Central memory CD8-positive, alpha-beta T cell (primary cell): ENCODE measurements at regions not wholly inside any gene's neighbourhood (a gene's known extent, or its start where the extent isn't known, plus 50 kb on each side); places are given as distances from the start of the nearest gene placed in this dataset.

ENCODE experiments used
- ATAC-seq: fragments of 150-1000 bp; cut with Tn5 transposase; replicated peaks from 2 replicates; pipeline ENCODE4 v1.10.0; 2022; ENCODE audit warnings: mild to moderate bottlenecking, moderate FRiP score, moderate number of reproducible peaks; ENCODE audit not compliant: poor library complexity, severe bottlenecking; ENCODE audit errors: extremely low read depth
- DNase-seq, 2 donors: peaks; one replicate each; pipeline ENCODE4 v3.0.0; 2021; ENCODE audit warnings: low spot score in 2 of 2
- H3K27ac Mint-ChIP-seq: one replicate; pipeline ENCODE4 v1.8.0; 2022; ENCODE audit warnings: low read depth, mild to moderate bottlenecking, moderate library complexity, mixed read lengths
- H3K27me3 Mint-ChIP-seq: one replicate; pipeline ENCODE4 v1.8.0; 2022; ENCODE audit warnings: mixed read lengths
- H3K36me3 Mint-ChIP-seq: one replicate; pipeline ENCODE4 v1.8.0; 2022; ENCODE audit warnings: mild to moderate bottlenecking, moderate library complexity, mixed read lengths; ENCODE audit not compliant: insufficient read depth
- H3K4me1 Mint-ChIP-seq: one replicate; pipeline ENCODE4 v1.8.0; 2022; ENCODE audit warnings: mixed read lengths
- H3K4me3 Mint-ChIP-seq: one replicate; pipeline ENCODE4 v1.8.0; 2022; ENCODE audit warnings: mild to moderate bottlenecking, moderate library complexity, mixed read lengths
- H3K9me3 Mint-ChIP-seq: one replicate; pipeline ENCODE4 v1.8.0; 2022; ENCODE audit warnings: mixed read lengths

DNA sequence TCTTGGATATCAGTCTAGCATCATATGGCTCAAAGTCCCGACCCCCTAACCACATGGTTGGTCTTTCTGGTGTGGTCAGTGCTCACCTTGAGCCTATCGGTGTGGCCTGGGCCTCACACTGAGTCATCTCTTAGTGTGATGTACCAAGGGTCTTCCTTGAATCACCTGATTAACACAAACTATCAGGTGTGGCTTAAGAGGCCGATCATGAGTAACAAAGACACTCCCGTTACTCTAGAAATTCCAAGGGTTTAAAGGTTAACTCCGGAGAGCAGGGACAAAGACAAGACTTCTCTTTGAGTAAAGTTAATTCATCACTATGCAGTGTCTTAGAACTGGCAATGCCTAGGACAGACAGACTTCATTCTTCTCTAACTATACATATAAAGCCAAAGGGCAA, 52.3 kb upstream of the ARMC3 start:
- Mint-ChIP-seq H3K27me3 (peaks cover 52% of the 10 kb centered on the region), H3K36me3 (no peaks in the 10 kb centered on the region), H3K4me1 (no peaks in the 10 kb centered on the region), H3K4me3 (no peak overlapping the region), H3K27ac (no peak overlapping the region), H3K9me3 (no peaks in the 10 kb centered on the region)
- DNase-seq (no peak), ATAC-seq (no peak)

DNA sequence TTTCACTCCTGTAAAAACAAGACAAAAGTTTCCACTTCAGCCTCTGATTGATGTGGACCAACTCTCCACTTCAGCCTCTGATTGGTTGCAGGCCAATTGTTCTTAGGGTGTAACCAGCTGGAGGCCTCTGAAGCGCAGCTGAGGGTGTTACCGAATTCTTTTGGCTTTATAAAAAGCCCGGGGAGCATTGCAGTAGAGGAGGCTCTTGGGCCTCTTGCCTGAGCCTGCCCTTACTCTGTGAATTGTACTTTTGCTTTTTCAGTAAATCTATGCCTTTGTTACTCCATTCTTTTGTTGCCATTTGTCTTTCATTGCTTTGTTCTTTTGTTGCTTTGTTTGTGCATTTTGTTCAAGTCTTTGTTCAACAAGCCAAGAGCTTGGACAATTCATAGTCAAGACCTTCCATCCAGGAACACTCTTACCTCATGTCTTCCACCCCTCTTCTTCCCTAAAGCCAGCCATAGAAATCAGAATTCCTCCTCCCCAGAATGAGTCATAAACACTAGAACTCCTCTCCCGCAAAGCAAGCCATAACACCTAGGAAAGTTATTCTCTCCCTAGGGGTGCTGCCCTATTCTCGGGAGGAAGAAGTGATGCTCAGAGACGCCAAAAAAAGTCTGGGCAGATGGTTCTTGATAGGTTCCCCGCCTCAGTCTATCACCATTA, 53.5 kb upstream of the ARMC3 start:
- Mint-ChIP-seq H3K27me3 (peaks cover 39% of the 10 kb centered on the region), H3K4me3 (no peak overlapping the region), H3K4me1 (no peaks in the 10 kb centered on the region), H3K36me3 (no peaks in the 10 kb centered on the region), H3K27ac (no peak overlapping the region), H3K9me3 (no peaks in the 10 kb centered on the region)
- ATAC-seq (no peak), DNase-seq (no peak)

DNA sequence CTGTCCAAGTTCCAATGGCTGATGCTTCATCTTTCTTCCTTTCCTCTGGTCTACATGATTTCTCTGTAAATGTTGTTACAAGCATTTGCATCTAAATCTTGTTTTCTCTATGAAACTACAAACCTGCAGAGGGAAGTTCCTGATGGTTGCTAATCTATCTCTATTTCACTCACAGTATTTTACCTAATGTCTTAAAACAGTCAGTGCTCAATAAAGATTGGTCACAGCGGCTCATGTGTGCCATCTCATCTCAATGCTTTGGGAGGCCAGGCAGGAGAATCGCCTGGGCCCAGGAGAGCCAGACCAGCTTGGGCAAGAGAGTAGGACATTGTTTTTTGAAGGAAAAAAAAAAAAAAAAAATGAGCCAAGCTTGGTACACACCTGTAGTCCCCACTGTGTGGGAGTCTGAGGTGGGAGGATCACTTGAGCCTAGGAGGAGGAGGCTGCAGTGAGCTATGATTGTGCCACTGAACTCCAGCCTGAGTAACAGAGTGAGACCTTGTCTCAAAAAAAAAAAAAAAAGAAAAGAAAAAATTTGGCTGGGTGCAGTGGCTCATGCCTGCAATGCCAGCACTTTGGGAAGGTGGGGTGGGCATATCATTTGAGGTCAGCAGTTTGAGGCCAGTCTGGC, 71.3 kb upstream of the ARMC3 start:
- Mint-ChIP-seq H3K36me3 (peaks cover 2% of the 10 kb centered on the region), H3K27ac (no peak overlapping the region), H3K9me3 (no peaks in the 10 kb centered on the region), H3K4me1 (no peaks in the 10 kb centered on the region), H3K4me3 (no peak overlapping the region), H3K27me3 (no peaks in the 10 kb centered on the region)
- ATAC-seq (no peak), DNase-seq (no peak)

DNA sequence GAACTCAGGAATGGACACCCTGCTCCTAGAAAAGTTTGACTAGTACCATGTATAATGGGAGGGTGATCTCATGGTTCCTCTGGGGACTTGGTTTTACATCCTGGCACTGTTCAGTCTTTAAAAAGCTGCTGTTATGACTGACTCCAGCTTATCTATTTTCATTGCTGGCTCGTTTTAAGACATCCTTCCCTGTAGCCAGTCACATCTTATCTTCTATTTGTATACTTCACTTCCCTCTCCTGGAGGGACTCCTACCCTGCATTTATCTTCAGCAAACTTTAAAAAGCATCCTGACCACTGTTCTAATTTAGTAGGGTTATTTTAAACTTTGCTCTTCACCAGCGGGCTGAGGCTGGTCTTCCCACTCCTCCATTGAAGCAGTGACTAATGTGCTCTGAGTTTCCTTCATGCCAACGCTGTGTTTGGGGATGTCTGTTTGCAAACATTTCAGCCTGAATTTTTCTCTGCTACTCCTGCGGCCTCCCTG, 72.9 kb upstream of the ARMC3 start:
- Mint-ChIP-seq H3K36me3 (peaks cover 2% of the 10 kb centered on the region), H3K27ac (no peak overlapping the region), H3K27me3 (no peaks in the 10 kb centered on the region), H3K9me3 (no peaks in the 10 kb centered on the region), H3K4me1 (no peaks in the 10 kb centered on the region), H3K4me3 (no peak overlapping the region)
- no peak for DNase-seq
- ATAC-seq = no peak

DNA sequence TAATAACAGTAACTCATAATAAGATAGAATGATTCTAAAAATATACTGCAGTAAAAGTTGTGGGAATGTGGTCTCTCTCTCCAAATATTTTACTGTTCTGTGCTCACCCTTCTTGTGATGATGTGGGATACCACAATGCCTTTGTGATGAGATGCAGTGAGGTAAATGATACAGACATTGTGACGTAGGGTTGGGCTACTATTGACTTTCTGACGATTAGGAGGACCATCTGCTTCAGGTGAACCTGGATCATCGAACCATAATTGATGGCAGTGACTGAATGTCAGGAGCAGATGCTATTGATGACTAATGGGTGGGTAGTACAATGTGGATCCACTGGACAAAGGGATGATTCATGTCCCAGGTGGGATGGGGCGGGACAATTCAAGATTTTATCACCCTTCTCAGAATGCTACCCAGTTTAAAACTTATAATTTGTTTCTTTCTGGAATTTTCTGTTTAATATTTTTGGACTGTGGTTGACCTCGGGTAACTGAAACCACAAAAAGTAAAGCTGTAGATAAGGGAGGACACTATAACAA, 73.9 kb upstream of the ARMC3 start:
- peaks cover 1% of the 10 kb centered on the region for H3K4me1 Mint-ChIP-seq
- no peak for ATAC-seq
- H3K4me3 Mint-ChIP-seq = no peak overlapping the region
- no peak overlapping the region for H3K27ac Mint-ChIP-seq
- H3K36me3 Mint-ChIP-seq = peaks cover 2% of the 10 kb centered on the region
- peaks cover 6% of the 10 kb centered on the region for H3K27me3 Mint-ChIP-seq
- no peak for DNase-seq
- no peaks in the 10 kb centered on the region for H3K9me3 Mint-ChIP-seq

DNA sequence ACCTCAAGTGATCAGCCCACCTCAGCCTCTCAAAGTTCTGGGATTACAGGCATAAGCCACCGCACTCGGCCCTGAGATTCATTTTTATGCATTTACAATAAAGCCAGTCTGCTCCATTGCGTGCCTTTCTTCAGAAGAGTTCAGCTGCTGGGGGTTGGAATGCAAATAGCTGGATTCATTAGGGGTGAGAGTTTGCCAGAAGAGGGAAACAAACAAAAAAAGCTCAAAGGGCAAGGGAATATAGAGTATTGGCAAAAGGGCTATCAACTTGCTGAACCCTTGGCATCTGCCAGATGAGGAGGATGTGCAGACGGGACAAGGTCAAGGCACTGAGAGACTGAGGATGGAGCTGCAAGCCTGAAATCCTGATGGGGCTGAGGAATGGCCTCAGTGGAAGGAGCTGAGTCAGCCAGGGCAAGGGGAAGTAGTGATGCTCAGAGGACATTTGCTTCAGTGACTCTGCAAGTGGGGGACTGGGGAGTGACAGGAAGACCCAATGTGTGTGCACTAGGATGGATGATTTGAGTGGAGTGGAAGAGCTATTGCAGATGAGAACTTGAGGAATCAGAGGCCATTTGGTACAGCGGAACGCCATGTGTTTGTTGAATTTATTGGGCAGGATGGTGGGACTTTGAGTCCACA, 75.0 kb upstream of the ARMC3 start:
- Mint-ChIP-seq H3K4me1 (peaks cover 5% of the 10 kb centered on the region), H3K36me3 (peaks cover 2% of the 10 kb centered on the region), H3K27me3 (peaks cover 12% of the 10 kb centered on the region), H3K4me3 (no peak overlapping the region), H3K9me3 (no peaks in the 10 kb centered on the region), H3K27ac (no peak overlapping the region)
- no peak for DNase-seq
- no peak for ATAC-seq

DNA sequence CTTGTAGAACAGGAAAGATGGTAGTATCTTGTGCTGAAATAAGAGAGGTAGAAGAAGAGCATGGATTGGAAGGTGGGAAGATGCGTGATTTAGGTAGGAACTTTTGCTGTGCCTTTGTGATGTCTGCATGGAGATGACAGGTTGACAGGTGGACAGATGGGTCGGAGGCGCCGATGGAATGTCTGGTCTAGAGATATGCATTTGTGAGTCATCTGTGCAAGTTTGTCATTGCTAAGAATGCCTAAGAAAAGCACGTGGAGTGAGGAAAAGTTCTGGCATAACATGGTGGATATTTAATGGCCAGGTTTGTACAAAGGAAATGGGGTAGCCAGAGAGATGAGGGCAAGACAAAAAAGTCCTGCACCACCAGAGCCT, 76.0 kb upstream of the ARMC3 start:
- H3K4me1 Mint-ChIP-seq = peaks cover 5% of the 10 kb centered on the region
- peaks cover 2% of the 10 kb centered on the region for H3K36me3 Mint-ChIP-seq
- DNase-seq (no peak), ATAC-seq (no peak)
- H3K27ac Mint-ChIP-seq = no peak overlapping the region
- no peak overlapping the region for H3K4me3 Mint-ChIP-seq
- peaks cover 12% of the 10 kb centered on the region for H3K27me3 Mint-ChIP-seq
- no peaks in the 10 kb centered on the region for H3K9me3 Mint-ChIP-seq

DNA sequence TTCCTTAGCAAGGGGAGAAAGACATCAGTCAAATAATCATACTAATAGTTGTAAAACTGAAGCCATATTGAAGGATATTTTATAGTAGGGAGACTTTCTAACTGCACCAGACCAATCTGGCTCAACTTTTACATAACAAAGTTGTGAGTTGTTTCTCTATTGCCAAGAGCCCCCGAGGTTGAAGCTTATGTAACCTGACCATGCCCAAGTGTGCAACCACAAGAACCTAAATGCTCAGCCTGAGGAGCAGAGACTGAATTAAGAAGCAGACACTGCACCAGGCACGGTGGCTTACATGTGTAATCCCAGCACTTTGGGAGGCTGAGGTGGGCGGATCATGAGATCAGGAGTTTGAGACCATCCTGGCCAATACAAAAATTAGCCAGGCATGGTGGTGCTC, 77.3 kb upstream of the ARMC3 start:
- H3K9me3 Mint-ChIP-seq = no peaks in the 10 kb centered on the region
- H3K36me3 Mint-ChIP-seq = peaks cover 2% of the 10 kb centered on the region
- no peak overlapping the region for H3K4me3 Mint-ChIP-seq
- peaks cover 10% of the 10 kb centered on the region for H3K4me1 Mint-ChIP-seq
- H3K27ac Mint-ChIP-seq = no peak overlapping the region
- ATAC-seq = no peak
- H3K27me3 Mint-ChIP-seq = peaks cover 12% of the 10 kb centered on the region
- no peak for DNase-seq

DNA sequence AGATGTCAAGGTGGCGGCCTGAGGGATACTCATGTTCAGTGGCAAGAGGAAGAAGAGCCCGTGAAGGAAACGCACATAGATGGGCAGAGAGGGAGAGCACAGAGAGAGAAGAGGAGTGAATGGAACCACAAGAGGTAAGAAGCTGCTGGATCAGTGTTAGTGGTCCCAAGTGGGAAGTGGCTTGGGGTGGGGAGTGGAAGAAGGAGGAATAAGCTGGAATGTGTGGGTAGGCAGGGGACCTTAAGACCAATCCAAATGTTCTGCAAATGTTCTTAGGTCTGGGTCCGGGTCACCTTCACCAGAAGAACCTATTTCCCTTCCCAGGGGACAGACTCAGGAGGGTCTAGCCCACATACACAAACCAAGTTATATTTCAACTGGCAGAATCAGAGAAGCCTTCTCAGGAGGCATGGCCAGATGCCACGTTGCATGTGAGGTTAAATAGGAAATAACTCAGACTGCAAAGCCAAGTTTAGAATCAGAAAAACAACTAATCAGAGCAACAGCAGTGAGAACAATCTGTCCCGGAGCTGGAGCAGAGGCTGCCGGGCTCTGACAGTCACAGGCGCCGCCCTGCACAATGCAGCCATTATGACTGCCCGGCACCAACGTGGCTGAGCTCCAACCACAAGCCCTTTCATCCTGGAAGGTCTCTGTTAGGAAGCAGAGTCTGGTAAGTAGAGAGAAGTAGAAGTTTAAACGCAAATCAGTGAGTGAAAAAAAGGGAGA, 78.6 kb upstream of the ARMC3 start:
- H3K27ac Mint-ChIP-seq = no peak overlapping the region
- H3K36me3 Mint-ChIP-seq = no peaks in the 10 kb centered on the region
- no peak for ATAC-seq
- H3K27me3 Mint-ChIP-seq = peaks cover 12% of the 10 kb centered on the region
- no peak overlapping the region for H3K4me3 Mint-ChIP-seq
- no peak for DNase-seq
- no peaks in the 10 kb centered on the region for H3K9me3 Mint-ChIP-seq
- H3K4me1 Mint-ChIP-seq = peaks cover 10% of the 10 kb centered on the region

DNA sequence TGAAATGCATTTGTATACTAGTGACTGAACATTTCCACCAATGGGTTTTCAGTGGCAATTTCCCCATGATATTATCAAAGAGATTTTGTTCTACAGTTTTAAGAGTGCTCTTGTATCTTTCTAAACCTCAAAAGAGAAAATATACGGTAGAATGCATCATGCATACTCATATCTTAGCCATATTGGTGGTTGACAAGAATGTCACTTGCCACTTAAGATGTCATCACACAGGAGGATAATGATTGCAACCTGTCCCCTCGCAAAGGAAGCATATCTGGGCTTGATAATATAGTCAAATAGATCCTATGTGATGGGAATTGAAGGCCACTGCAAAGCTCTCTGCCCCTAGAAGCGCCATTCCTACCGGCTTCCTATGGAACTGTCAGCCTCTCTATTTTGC, 79.3 kb upstream of the ARMC3 start:
- no peak for DNase-seq
- H3K27ac Mint-ChIP-seq = no peak overlapping the region
- H3K4me3 Mint-ChIP-seq = no peak overlapping the region
- peaks cover 12% of the 10 kb centered on the region for H3K27me3 Mint-ChIP-seq
- H3K9me3 Mint-ChIP-seq = no peaks in the 10 kb centered on the region
- no peak for ATAC-seq
- H3K36me3 Mint-ChIP-seq = no peaks in the 10 kb centered on the region
- peaks cover 10% of the 10 kb centered on the region for H3K4me1 Mint-ChIP-seq

DNA sequence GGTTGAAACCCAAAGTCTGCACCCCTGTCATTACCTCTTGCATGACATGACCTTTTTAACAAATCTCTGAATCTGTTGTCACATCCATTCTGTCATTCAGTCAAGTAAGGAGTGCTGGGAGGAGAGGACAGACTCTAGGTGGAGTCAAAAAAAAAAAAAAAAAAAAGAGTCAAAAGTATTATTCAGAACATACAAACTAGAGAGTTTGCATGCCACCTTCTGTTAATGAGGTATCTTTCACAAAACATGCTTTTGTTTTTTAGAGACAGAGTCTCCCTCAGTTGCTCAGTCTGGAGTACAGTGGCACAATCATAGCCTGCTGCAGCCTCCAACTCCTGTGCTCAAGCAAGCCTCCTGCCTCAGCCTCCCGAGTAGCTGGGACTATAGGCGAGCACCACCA, 81.6 kb upstream of the ARMC3 start:
- no peak for ATAC-seq
- Mint-ChIP-seq H3K36me3 (no peaks in the 10 kb centered on the region), H3K9me3 (no peaks in the 10 kb centered on the region)

DNA sequence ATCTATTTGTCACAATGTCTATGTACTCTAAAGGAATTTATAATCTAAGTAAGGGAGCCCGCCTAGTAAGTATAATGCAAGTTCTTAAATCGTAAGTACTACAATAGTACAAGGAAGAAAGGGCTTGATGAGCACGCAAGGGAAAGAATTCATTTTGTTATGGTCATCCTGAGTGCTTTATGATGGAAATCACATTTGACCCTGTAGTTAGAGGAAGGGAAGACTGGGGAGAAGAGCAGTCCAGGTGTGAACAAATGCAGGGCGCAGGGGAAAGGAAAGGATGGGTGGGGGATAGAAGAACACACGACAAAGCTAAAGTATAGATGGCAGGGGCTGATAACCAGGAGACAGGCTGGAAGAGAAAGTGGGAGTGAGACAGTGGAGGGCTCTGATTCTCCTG, 88.2 kb upstream of the ARMC3 start:
- Mint-ChIP-seq H3K36me3 (peaks cover 3% of the 10 kb centered on the region), H3K27me3 (peaks cover 22% of the 10 kb centered on the region), H3K9me3 (no peaks in the 10 kb centered on the region), H3K27ac (no peak overlapping the region), H3K4me1 (no peaks in the 10 kb centered on the region), H3K4me3 (no peak overlapping the region)
- ATAC-seq = no peak
- no peak for DNase-seq

More for the DNA sequence above, 81.6 kb upstream of the ARMC3 start:
- Mint-ChIP-seq H3K27me3 (peaks cover 12% of the 10 kb centered on the region), H3K4me3 (no peak overlapping the region), H3K4me1 (peaks cover 10% of the 10 kb centered on the region), H3K27ac (no peak overlapping the region)
- no peak for DNase-seq
